Activated CD4-positive, alpha-beta T cell treated with anti-CD3 and anti-CD28 coated beads for 36 hours (primary cell): ENCODE measurements at regions not wholly inside any gene's neighbourhood (a gene's known extent, or its start where the extent isn't known, plus 50 kb on each side); places are given as distances from the start of the nearest gene placed in this dataset.

Source experiments
- ATAC-seq: fragments of 200-7000 bp; cut with Tn5 transposase; one replicate; pipeline ENCODE4 v1.10.0; 2021; ENCODE audit warnings: mild to moderate bottlenecking, moderate library complexity
- CTCF ChIA-PET: fragments of 350-600 bp; sonication (Branson Sonifier 250); formaldehyde crosslinking; loops from one replicate; lab custom pipeline; 2021; ENCODE audit warnings: antibody characterized with exemption; lab: Charles Lee
- POLR2A ChIA-PET: fragments of 350-600 bp; sonication (Branson Sonifier 250); formaldehyde crosslinking; loops from one replicate; lab custom pipeline; 2021; ENCODE audit warnings: antibody characterized with exemption, inconsistent platforms; lab: Charles Lee
- DNase-seq: peaks from one replicate; pipeline ENCODE4 v3.0.0-alpha.2; 2020
- H3K27ac Mint-ChIP-seq: one replicate; pipeline ENCODE4 v1.8.0; 2021; ENCODE audit warnings: mixed read lengths
- H3K27me3 Mint-ChIP-seq: one replicate; pipeline ENCODE4 v1.8.0; 2021; ENCODE audit warnings: mixed read lengths
- H3K36me3 Mint-ChIP-seq: one replicate; pipeline ENCODE4 v1.8.0; 2021; ENCODE audit warnings: low read depth, mixed read lengths
- H3K4me1 Mint-ChIP-seq: one replicate; pipeline ENCODE4 v1.8.0; 2021; ENCODE audit warnings: mixed read lengths
- H3K4me3 Mint-ChIP-seq: one replicate; pipeline ENCODE4 v1.8.0; 2021; ENCODE audit warnings: mild to moderate bottlenecking, moderate library complexity, mixed read lengths
- H3K9me3 Mint-ChIP-seq: one replicate; pipeline ENCODE4 v1.8.0; 2021; ENCODE audit warnings: low read depth, mixed read lengths
- intact Hi-C, 2 experiments: fragments of 100-400 bp; cut with DNase I in 1 of 2; cut with micrococcal nuclease in 1 of 2; formaldehyde crosslinking; loops; one replicate each; pipeline versions ENCODE4 v1.14.2 to v1.15.1; 2022 to 2024; cut with DNase I, micrococcal nuclease

- H3K4me1 Mint-ChIP-seq: no peaks in the 10 kb centered on the region
- DNase-seq: no peak
- intact Hi-C loops: no loop called here
- H3K27me3 Mint-ChIP-seq: peaks cover 8% of the 10 kb centered on the region
- ChIA-PET CTCF (no interaction called here), POLR2A (no interaction called here)
- no peaks in the 10 kb centered on the region for H3K9me3 Mint-ChIP-seq
- ATAC-seq: no peak
- no peak overlapping the region for H3K4me3 Mint-ChIP-seq
- H3K36me3 Mint-ChIP-seq: no peaks in the 10 kb centered on the region
- H3K27ac Mint-ChIP-seq: no peak overlapping the region
These were observed 135.0 kb upstream of the PKDCC start for GRCh38 chr2:41912776-41913175.

- ATAC-seq: no peak
- no peak overlapping the region for H3K27ac Mint-ChIP-seq
- H3K4me1 Mint-ChIP-seq: no peaks in the 10 kb centered on the region
- intact Hi-C loops: no loop called here
- no peak overlapping the region for H3K4me3 Mint-ChIP-seq
- no peak for DNase-seq
- no peaks in the 10 kb centered on the region for H3K36me3 Mint-ChIP-seq
- H3K27me3 Mint-ChIP-seq: peaks cover 8% of the 10 kb centered on the region
- ChIA-PET CTCF (no interaction called here), POLR2A (no interaction called here)
- no peaks in the 10 kb centered on the region for H3K9me3 Mint-ChIP-seq
These were observed 134.5 kb upstream of the PKDCC start for GRCh38 chr2:41913311-41913710.

GRCh38 chr2:41913921-41914609, 133.8 kb upstream of the PKDCC start:
- no peak for ATAC-seq
- peaks cover 8% of the 10 kb centered on the region for H3K27me3 Mint-ChIP-seq
- no peaks in the 10 kb centered on the region for H3K9me3 Mint-ChIP-seq
- intact Hi-C loops: no loop called here
- ChIA-PET POLR2A (no interaction called here), CTCF (no interaction called here)
- no peaks in the 10 kb centered on the region for H3K36me3 Mint-ChIP-seq
- no peak overlapping the region for H3K27ac Mint-ChIP-seq
- no peak for DNase-seq
- H3K4me1 Mint-ChIP-seq: no peaks in the 10 kb centered on the region
- no peak overlapping the region for H3K4me3 Mint-ChIP-seq

GRCh38 chr2:41914936-41915335, 132.9 kb upstream of the PKDCC start:
- no peak overlapping the region for H3K27ac Mint-ChIP-seq
- POLR2A ChIA-PET: no interaction called here
- no peak overlapping the region for H3K4me3 Mint-ChIP-seq
- no peak for DNase-seq
- ATAC-seq: no peak
- no peaks in the 10 kb centered on the region for H3K9me3 Mint-ChIP-seq
- no peaks in the 10 kb centered on the region for H3K36me3 Mint-ChIP-seq
- H3K4me1 Mint-ChIP-seq: no peaks in the 10 kb centered on the region
- H3K27me3 Mint-ChIP-seq: peaks cover 2% of the 10 kb centered on the region
- intact Hi-C loops: no loop called here
- CTCF ChIA-PET: no interaction called here

GRCh38 chr2:41916177-41916576, 131.6 kb upstream of the PKDCC start:
- no peak overlapping the region for H3K4me3 Mint-ChIP-seq
- peaks cover 2% of the 10 kb centered on the region for H3K27me3 Mint-ChIP-seq
- no peaks in the 10 kb centered on the region for H3K9me3 Mint-ChIP-seq
- no peaks in the 10 kb centered on the region for H3K4me1 Mint-ChIP-seq
- CTCF ChIA-PET: no interaction called here
- no peak overlapping the region for H3K27ac Mint-ChIP-seq
- intact Hi-C loops: no loop called here
- POLR2A ChIA-PET: no interaction called here
- ATAC-seq: no peak
- DNase-seq: no peak
- H3K36me3 Mint-ChIP-seq: no peaks in the 10 kb centered on the region

GRCh38 chr2:41917587-41917986, 130.2 kb upstream of the PKDCC start:
- no peak overlapping the region for H3K4me3 Mint-ChIP-seq
- CTCF ChIA-PET: interaction anchor here (0.7 kb wide), 1 partner anchor 13 kb away, joined by 4 read pairs; no protein-coding TSS in a partner anchor
- no peak for ATAC-seq
- no peaks in the 10 kb centered on the region for H3K36me3 Mint-ChIP-seq
- H3K4me1 Mint-ChIP-seq: no peaks in the 10 kb centered on the region
- no peak for DNase-seq
- peaks cover 2% of the 10 kb centered on the region for H3K27me3 Mint-ChIP-seq
- H3K27ac Mint-ChIP-seq: no peak overlapping the region
- no peaks in the 10 kb centered on the region for H3K9me3 Mint-ChIP-seq
- POLR2A ChIA-PET: no interaction called here
- intact Hi-C loops: no loop called here

- Mint-ChIP-seq H3K4me1 (no peaks in the 10 kb centered on the region), H3K27ac (no peak overlapping the region), H3K4me3 (no peak overlapping the region), H3K9me3 (no peaks in the 10 kb centered on the region), H3K27me3 (peaks cover under 1% of the 10 kb centered on the region), H3K36me3 (no peaks in the 10 kb centered on the region)
- POLR2A ChIA-PET: no interaction called here
- CTCF ChIA-PET: interaction anchor here (1.2 kb wide), 1 partner anchor 167 kb away, joined by 3 read pairs; no protein-coding TSS in a partner anchor
- intact Hi-C loops: no loop called here
- DNase-seq: no peak
- no peak for ATAC-seq
These were observed 128.7 kb upstream of the PKDCC start for GRCh38 chr2:41919135-41919534.

GRCh38 chr2:41920181-41920580, 127.6 kb upstream of the PKDCC start:
- POLR2A ChIA-PET: no interaction called here
- Mint-ChIP-seq H3K27ac (no peak overlapping the region), H3K36me3 (no peaks in the 10 kb centered on the region)

GRCh38 chr2:41920812-41921211, 127.0 kb upstream of the PKDCC start:
- no peak overlapping the region for H3K27ac Mint-ChIP-seq
- H3K4me3 Mint-ChIP-seq: no peak overlapping the region
- H3K9me3 Mint-ChIP-seq: no peaks in the 10 kb centered on the region
- H3K4me1 Mint-ChIP-seq: no peaks in the 10 kb centered on the region
- POLR2A ChIA-PET: no interaction called here
- no peaks in the 10 kb centered on the region for H3K27me3 Mint-ChIP-seq
- DNase-seq (no peak), ATAC-seq (no peak)
- CTCF ChIA-PET: interaction anchor here (0.6 to 0.9 kb wide), 4 partner anchors 15 to 1553 kb away, joined by 3 read pairs; no protein-coding TSS in a partner anchor
- no peaks in the 10 kb centered on the region for H3K36me3 Mint-ChIP-seq
- intact Hi-C loops: no loop called here

More at GRCh38 chr2:41920181-41920580, 127.6 kb upstream of the PKDCC start:
- no peaks in the 10 kb centered on the region for H3K9me3 Mint-ChIP-seq
- DNase-seq (no peak), ATAC-seq (no peak)
- H3K27me3 Mint-ChIP-seq: no peaks in the 10 kb centered on the region
- H3K4me1 Mint-ChIP-seq: no peaks in the 10 kb centered on the region
- H3K4me3 Mint-ChIP-seq: no peak overlapping the region
- CTCF ChIA-PET: interaction anchor here (0.6 to 1.1 kb wide), 4 partner anchors 10 to 1552 kb away, joined by 3 to 4 read pairs (median 3); no protein-coding TSS in a partner anchor
- intact Hi-C loops: no loop called here

- no peaks in the 10 kb centered on the region for H3K36me3 Mint-ChIP-seq
- H3K4me1 Mint-ChIP-seq: no peaks in the 10 kb centered on the region
- H3K9me3 Mint-ChIP-seq: no peaks in the 10 kb centered on the region
- CTCF ChIA-PET: no interaction called here
- H3K27me3 Mint-ChIP-seq: no peaks in the 10 kb centered on the region
- POLR2A ChIA-PET: no interaction called here
- intact Hi-C loops: no loop called here
- H3K4me3 Mint-ChIP-seq: no peak overlapping the region
- ATAC-seq (no peak), DNase-seq (no peak)
- H3K27ac Mint-ChIP-seq: no peak overlapping the region
These were observed 125.6 kb upstream of the PKDCC start for GRCh38 chr2:41922177-41922576.

- Mint-ChIP-seq H3K27ac (no peak overlapping the region), H3K4me3 (no peak overlapping the region), H3K4me1 (no peaks in the 10 kb centered on the region), H3K9me3 (no peaks in the 10 kb centered on the region), H3K36me3 (no peaks in the 10 kb centered on the region), H3K27me3 (no peaks in the 10 kb centered on the region)
- ATAC-seq (no peak), DNase-seq (no peak)
- ChIA-PET CTCF (no interaction called here), POLR2A (no interaction called here)
- intact Hi-C loops: no loop called here
These were observed 124.5 kb upstream of the PKDCC start for GRCh38 chr2:41923156-41923786.

GRCh38 chr2:41924024-41924423, 123.8 kb upstream of the PKDCC start:
- intact Hi-C loops: no loop called here
- H3K4me3 Mint-ChIP-seq: no peak overlapping the region
- POLR2A ChIA-PET: no interaction called here
- DNase-seq: no peak
- no peak overlapping the region for H3K27ac Mint-ChIP-seq
- H3K9me3 Mint-ChIP-seq: no peaks in the 10 kb centered on the region
- ATAC-seq: no peak
- H3K36me3 Mint-ChIP-seq: no peaks in the 10 kb centered on the region
- no peaks in the 10 kb centered on the region for H3K27me3 Mint-ChIP-seq
- CTCF ChIA-PET: interaction anchor here (1.2 kb wide), 1 partner anchor 55 kb away, joined by 3 read pairs; no protein-coding TSS in a partner anchor
- H3K4me1 Mint-ChIP-seq: no peaks in the 10 kb centered on the region
